CD1c-positive myeloid dendritic cell (primary cell): ENCODE measurements at regions not wholly inside any gene's neighbourhood (a gene's known extent, or its start where the extent isn't known, plus 50 kb on each side); places are given as distances from the start of the nearest gene placed in this dataset.

Experiments used
- DNase-seq: peaks from one replicate; pipeline ENCODE4 v3.0.0-alpha.2; 2016; ENCODE audit errors: extremely low spot score

DNA sequence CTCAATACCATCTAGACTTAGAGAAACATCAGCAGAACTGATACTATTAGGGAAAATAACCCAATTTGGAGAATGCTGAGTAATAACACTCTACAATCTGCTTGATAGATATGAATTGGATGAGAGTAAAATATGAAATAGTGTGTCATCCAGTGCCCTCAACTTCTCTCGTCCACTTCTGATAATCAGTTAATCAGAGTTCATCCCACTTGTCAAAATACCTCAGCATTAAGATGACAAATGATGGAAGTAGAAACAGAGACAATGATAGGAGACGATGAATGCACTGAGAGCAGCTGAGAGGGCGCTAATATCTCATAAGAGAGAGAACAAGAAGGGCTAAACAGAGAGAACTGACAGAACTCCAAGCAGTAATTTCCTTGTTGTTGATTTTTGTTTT lies 699.6 kb downstream of the EPHA7 start:
- DNase-seq: no peak

DNA sequence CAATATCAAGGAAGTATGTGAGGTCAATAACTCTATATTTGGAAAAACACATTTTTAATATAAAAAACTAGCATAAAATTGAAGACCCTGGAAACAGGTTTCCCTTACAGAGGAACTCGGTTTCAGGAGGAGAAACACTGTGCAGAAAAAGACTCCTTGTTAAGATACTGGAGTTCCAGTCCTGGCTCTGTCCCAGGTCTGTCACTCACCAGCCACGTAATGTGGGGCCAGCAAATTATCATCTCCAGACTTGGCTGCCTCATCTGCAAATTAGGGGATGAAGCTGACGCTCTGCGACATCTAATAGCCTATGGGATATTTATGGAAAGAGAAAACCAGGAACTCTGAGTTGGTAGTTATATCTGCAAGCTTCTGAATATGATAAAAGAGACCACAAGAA lies 702.7 kb downstream of the EPHA7 start:
- DNase-seq: no peak

DNA sequence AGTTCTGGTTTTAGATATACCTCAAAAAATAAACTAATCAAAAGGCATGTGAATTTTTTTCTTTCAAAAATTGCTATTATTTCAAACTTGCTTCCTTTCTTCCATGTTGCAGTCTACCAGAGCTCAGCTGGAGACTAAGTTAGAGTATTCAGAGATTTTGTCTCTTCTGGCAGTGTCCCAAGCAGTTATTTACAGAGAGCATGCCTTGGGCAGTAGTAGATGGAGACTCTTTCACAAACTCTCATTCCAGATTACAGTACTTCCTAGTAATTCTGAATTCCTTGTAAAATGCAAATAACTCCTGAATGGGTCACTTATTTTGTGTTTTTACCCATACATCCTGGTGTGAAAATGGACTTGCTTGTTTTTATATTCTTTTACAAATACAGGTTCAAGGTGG lies 703.4 kb downstream of the EPHA7 start:
- no peak for DNase-seq

DNA sequence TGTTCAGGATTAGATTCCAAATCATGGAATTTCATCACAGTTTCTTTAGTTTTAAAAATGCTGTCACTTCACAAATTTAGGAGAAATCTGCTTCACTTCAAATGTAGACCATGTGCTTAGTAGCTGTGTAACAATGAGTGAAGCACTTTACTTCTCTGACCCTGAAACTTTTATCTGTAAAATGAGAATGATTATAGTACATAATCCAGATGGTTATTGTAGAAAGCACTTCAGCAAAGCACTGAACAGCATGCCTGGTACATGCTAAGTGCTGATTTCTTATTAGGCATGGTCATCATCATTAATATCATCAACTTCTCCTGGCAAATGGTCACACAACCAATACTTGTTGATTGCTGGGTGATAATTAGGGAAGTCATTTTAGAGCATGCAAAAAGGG lies 705.0 kb downstream of the EPHA7 start:
- DNase-seq: no peak

DNA sequence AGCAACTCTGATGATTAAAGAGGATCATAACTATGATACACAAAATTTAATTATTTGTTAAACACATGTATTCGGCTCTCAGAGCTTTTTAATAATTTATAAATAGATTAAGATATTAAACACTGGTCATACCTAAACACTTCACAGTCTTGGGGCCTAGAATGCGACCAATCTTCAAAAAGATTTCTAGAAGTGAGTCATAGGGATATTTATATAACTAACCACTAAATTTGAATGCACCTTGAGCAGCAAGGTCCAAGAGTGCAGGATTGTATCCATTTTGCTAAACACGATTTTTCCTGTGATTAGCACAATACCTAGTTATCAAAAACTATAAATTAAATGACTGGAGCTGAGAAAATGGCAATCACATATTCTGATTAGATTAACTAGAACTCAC lies 709.3 kb downstream of the EPHA7 start:
- no peak for DNase-seq

DNA sequence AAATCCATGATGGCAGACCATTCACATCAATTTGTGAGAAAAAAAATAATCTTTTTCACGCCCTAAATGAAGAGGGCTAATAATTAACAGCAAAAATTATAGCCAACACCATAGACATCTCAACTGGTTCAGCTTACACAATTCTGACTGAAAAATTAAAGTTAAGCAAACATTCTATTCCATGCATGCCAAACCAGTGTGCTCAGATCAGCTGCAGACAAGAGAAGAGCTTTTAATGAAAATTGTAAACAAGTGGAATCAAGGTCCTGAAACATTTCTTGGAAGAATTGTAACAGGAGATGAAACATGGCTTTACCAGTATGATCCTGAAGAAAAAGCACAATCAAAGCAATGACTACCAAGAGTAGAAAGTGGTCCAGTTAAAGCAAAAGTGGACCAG lies 710.4 kb downstream of the EPHA7 start:
- no peak for DNase-seq

DNA sequence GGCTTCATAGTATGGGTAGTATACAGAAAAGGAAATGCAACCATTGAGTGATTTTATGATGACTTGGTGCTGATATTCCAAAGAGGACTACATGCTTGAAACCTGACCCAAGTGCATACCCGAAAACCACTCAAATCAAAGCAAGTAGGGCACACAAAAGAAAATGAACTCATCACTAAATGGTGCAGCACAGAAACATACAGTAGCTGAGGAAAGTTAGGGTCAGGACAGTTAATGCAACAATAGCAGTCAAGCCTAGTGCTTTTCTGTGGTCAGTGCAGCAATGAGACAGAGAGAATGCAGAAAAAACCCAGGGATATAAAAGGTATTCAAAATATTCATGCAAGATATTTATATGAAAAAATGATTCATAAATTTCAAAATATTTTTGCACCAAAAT lies 711.1 kb downstream of the EPHA7 start:
- DNase-seq: no peak

DNA sequence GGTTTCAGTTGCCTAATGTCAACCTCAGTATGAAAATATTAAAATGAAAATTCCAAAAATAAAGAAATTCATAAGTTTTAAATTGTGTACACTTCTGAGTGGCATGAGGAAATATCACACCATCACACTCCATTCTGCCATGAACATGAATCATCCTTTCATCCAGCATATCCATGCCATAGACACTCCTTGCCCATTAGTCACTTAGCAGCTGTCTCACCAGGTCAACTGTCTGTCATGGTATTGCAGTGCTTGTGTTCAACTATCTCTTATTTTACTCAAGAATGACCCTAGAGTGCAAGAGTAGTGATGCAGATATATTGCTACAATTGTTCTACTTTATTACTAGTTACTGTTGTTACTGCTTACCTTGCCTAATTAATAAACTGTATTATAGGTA lies 712.4 kb downstream of the EPHA7 start:
- no peak for DNase-seq

DNA sequence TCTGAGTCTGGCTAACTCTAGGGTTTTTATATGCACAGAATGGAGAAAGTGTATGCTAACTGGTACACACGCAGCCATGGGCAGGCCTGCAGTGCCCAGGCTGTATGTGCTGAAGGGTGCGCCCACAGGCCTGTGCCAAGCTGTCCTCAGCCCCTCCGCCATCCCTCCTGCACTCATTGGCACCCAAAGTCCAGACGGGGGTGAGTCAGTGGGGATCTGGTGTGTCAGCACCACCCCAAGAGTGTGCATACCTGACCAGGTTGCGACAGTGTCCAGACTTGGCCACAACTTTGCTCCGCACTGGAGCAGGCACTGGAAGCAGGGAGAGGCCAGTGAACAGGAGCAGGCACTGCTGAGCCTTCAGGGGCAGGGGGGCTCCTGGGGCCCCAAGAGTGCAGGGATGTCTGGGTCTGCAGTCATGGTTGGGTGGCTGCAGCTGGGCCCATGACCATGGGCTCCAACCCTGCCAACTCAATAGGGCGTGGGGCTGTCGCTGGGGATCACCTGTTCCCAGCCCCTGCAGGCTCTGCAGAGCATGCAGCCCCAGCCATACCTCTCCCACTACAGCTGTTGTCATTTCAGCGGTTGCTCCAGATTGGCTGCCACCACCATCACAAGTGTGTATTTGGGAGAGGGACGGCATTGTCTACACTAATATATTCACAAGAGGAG lies 717.8 kb downstream of the EPHA7 start:
- no peak for DNase-seq

DNA sequence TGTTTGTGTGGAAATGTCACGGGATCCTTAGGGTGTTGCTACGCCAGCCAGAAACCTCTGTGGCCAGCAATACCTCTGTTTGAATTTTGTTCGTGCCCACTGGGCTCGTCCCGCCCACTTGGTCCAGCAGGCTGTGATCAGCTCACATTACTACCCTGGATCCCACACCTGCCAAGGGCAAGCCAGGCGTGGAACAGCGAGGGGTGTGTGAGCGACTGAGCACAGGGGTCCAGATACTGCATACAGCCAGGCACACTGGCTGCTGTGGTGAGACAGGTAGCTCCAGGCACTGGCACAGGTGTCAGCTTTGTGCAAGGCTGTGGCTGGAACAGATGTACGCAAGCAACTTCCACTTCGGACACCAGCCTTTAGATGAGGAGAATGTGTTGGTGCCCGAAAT lies 718.9 kb downstream of the EPHA7 start:
- DNase-seq: no peak

DNA sequence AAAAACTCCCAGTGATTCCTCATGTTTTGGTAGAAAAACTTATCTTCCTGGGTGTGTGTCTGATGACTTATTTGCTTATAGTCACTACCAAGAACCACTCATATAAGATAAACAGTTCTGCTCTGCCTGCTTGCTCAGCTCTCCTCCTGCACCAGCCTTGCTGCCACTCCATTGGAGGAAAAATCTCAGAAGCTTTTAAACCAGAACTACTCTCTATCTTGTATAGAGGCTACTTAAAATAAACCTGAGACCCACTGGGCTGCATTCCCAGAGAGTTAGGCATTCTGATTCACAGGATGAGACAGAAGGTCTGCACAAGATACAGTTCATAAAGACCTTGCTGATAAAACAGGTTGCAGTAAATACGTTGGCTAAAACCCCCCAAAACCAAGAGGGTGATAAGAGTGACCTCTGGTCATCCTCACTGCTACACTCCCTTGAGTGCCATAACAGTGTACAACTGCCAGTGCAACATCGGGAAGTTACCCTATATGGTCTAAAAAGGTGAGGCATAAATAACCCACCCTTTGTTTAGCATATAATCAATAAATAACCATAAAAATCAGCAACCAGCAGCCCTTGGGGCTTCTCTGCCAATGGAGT lies 728.3 kb downstream of the EPHA7 start:
- no peak for DNase-seq

DNA sequence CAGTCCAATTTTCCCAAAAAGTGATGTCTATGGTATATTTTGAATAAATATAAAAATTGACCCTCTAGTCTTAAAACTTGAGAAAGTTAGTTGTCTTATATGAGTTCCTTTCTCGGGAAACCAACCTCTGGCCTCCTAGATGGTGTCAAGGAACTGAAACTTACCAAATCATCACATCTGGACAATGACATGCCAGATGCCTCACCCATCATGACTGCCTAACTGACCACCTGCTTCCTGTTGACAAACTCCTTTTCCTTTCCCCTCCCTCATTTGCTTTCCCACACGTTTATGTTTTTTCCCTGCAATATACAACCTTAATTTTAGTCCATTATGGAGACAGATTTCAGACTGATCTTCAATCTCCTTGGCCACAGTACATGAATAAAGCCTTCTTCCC lies 731.0 kb downstream of the EPHA7 start:
- peak; percentile 70 for DNase-seq

DNA sequence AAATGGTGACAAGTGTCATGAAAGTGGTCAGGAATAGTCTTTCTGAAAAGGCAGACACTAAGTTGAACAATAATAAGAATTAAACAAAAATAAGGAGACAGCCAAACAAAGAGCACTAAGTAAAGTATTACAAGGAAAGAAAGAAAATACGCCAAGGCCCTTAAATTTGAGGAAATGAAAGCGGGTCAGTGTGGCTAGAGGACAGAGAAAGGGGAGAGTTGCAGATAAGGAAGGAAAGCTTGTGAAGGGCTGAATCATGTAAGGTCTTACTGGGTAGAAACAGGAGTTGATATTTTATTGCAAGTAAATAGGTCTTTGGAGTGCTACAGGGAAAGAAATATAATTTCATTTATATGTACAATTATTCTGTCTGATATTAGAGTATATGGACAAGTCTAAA lies 732.1 kb downstream of the EPHA7 start:
- peak; percentile 45 for DNase-seq

DNA sequence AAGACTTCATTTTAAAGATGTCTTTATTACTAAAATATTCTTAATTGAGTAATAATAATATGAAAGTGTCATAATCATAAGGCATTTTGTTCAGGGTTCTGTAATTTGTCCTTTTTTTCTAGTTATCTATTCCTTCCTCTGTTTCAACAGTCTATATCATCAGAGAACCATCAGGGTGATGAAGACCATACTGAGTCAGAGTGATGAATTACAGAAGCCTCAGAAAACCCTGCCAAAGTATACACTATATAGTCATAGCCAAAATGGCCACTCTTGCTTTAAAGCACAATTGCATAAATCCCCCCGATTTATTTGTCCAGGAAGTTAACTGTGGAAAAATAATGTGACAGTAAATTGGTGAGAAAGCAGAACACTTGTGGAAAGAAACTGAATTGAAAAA lies 735.0 kb downstream of the EPHA7 start:
- no peak for DNase-seq

DNA sequence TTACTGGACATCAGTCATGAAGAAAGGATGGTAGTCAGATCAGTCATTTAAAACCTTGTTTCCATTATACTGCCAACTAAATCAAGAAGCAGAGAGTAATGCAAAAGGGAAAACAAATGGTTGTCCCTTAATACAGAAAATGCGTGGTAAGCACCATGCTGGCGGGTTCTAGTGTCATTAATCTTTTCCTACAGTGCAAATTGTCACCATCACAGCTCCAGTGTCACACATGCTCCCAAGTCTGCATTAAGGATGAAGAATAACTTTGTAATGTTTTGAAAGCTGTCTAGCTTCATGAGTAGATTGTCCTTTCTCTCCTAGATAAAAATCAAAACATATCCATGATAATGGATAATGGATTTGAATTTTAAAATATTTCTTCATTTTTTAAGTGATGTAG lies 735.6 kb downstream of the EPHA7 start:
- DNase-seq: no peak

DNA sequence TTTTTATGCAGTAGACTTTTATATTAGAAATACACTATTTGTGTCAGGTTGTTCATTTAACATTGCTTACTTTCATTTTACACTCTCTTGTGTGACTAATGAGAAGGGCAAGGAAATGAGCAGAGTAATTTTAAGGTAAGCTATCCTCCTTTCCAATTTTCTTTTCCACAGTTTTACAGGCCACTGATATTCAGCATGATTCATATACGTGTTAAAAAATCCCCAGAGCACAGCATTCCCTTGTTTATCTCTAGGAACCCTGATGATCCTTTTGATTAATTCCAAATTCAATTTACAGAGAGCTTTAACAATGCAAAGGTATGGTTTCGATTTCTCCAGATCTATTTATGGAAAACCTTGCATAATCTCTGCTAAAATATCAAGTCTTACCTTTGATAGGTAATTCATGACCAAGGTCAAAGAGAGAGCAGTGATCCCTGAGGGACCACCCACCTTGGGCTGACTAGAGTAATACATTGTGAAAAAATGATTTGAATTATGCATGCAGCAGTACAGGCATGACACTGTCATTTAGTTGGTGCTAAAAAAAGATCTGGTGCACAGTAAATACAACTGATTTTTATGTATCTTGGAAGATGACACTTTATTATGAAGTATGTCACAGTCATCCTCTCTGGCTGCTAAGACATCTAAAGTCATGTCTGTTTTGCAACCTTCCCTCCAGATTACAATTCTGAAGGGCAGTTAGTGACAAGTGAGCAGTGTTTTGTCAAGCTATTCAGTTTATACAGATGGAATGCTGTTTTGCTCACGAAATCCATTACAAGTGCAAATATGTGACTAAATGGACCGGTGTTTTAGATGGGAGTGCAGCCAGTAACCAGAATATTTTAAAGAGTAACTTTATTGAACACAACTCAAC lies 736.6 kb downstream of the EPHA7 start:
- DNase-seq: no peak

DNA sequence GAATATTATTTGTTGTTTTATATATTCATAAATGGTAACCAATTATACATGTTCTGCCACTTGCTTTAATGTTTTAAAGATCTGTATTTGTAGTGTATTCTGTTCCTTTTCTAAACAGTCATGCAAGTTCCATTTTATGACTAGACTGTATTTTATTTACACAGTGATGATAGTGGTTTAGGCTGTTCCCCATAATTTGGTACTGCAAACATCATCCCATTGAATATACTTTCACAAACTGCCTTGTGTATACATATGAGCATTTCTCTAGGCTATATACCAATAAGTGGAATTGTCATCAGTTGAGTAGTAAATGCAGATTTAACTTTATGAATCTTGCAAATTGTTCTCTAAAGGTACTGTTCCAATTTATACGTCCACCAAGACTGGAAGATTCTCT lies 738.0 kb downstream of the EPHA7 start:
- DNase-seq: no peak

DNA sequence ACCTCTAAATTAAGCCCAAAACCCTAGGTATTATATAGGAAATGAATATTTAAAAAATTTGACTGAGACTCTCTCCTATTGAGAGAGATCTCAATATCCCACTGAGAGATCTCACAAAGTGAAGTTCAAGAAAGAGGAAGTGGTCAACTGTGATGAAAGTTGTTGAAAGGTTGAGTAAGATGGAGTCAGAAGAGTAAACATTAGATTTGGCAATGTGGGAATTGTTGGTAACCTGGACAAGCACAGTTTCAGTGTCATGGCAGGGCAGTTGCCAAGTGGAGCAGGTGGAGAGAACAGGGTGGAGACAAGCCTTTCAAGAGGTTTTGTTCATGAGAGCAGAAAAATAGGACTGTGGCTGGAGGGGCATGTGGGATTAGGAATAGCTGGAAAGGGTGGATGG lies 747.9 kb downstream of the EPHA7 start:
- DNase-seq: peak; percentile 71

DNA sequence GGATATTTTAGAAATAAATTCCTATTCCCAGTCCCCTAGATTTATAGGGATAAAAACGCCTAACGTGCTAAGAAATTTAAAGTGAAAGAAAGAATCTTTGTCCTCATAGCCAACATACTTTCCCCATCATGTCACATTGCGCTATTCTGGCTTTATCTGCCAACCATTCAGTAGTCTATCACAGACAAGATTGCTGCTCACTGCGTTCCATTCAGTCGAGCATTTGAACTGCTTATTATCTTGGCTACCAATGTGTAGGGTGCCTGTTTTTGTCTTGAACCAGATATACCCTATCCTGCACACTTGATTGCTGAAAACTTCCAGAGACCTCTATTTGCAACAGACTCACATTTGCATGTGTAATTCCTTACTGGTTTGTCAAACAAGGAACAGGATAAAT lies 751.5 kb downstream of the EPHA7 start:
- DNase-seq: no peak

DNA sequence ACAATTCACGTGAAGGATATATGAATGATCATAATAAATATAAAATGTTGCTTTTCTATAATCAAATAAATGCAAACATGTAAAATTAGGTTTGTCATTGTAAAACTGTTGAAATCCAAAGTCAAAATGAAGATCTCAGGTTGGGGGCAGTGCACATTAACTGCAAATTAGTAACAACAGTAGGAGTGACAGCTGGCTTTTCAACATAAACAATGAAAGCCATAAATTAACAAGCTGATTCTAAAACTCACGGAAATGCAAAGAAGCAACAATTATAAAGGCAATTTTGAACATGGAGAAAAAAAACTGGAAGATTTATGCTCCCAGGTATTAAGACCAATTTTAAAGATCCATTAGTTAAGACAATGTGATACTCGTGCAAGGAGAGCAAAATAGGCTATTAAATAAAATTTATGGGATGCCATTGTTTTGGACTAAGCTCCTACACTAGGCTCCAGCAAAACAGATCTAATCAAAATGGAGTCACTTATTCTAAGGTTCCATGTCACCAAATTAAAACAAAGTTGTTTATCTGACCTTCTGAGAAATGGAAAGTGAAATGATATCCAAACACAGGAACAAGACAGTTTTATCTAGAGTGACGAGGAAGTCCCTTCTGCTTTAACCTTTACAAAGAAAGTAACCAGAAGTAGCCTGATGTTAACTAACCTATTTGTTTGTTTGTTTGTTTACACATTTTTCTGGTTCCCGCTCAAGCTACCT lies 770.8 kb downstream of the EPHA7 start:
- no peak for DNase-seq

DNA sequence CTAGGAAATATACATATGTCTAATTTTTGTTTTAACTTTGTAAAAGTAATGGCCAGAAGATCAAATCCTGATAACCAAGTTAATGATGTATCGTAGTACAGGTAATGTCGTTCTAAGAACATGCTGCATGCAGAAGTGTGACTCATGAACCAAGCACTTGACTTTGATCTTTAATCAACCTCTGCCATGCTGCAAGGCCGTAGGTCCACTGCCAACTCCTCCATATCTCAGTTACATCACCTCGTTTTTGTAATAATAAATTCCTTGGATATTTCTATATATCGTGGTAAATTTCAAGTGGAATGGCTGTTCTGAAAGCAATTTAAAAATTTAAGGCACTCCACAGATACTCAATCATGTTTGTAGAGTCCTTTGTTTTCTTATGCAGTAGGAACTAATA lies 771.7 kb downstream of the EPHA7 start:
- DNase-seq: no peak

DNA sequence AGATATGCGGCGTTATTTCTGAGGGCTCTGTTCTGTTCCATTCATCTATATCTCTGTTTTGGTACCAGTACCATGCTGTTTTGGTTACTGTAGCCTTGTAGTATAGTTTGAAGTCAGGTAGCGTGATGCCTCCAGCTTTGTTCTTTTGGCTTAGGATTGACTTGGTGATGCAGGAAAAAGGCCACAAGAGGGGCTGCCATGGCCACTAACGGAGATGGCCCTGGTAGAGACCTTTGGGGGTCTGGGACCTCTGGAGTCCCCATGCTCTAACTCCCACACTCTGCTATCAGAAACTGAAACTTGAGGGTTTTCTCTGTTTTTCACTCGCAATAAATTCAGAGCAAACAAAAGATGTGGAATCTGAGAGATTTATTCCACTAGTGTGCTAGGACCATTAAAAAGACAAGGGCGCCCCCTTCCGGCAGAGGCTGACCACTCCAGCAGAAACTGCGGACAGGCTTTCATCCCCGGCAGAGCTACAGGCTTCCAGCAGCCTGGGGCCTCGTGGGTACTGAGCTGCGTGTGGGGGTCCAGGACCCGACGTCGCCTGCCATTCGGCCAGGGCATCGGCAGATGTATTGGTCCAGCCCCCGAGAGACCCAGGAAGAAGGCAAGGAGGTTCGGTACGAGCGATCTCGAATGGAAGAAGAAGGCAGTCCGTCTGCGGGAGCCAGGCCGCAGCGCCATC lies 775.1 kb downstream of the EPHA7 start:
- DNase-seq: peak; percentile 44
